HEK293 (cell line): ENCODE measurements at regions not wholly inside any gene's neighbourhood (a gene's known extent, or its start where the extent isn't known, plus 50 kb on each side); places are given as distances from the start of the nearest gene placed in this dataset.

Experiments used
- CTCF ChIA-PET: fragments of 350-600 bp; formaldehyde crosslinking; extraction: SDS; loops from one replicate; lab custom pipeline; 2021; ENCODE audit warnings: antibody characterized with exemption; lab: Yijun Ruan, JAX
- POLR2A ChIA-PET: fragments of 300-600 bp; formaldehyde crosslinking; extraction: SDS; loops from one replicate; lab custom pipeline; 2020; ENCODE audit warnings: antibody characterized with exemption, inconsistent platforms; lab: Yijun Ruan, JAX
- H3K27ac ChIP-seq: fragments of 200-500 bp; sonication (Bioruptor generic); 2 replicates; pipeline ENCODE4 v1.5.1; 2014; ENCODE audit warnings: low read depth, low read length, control low read depth, inconsistent platforms; ENCODE audit errors: extremely low read depth
- H3K36me3 ChIP-seq, 2 experiments: fragments of 200-500 bp in 1 of 2; sonication (Bioruptor generic) in 1 of 2; 1 replicate in 1 of 2; 2 replicates in 1 of 2; pipeline ENCODE4 v1.5.1; 2014 to 2017; ENCODE audit warnings: inconsistent platforms in 2 of 2, low read length in 2 of 2; ENCODE audit not compliant: control insufficient read depth in 2 of 2, insufficient read depth in 1 of 2
- H3K4me1 ChIP-seq: fragments of 200-500 bp; sonication (Bioruptor generic); 2 replicates; pipeline ENCODE4 v1.5.1; 2014; ENCODE audit warnings: mild to moderate bottlenecking, low read length, inconsistent platforms; ENCODE audit not compliant: control insufficient read depth, insufficient read depth
- H3K4me3 ChIP-seq: 2 replicates; pipeline ENCODE4 v1.5.1; 2011; ENCODE audit warnings: low read depth, mild to moderate bottlenecking, control low read depth, low read length, moderate library complexity
- H3K9me3 ChIP-seq: fragments of 200-500 bp; sonication (Bioruptor generic); 2 replicates; pipeline ENCODE4 v1.5.1; 2014; ENCODE audit warnings: low read depth, low read length, inconsistent platforms; ENCODE audit not compliant: control insufficient read depth, insufficient read depth
- FEZF1 ChIP-seq: fragments of 450-650 bp; formaldehyde crosslinking; IDR thresholded peaks from 2 replicates; pipeline ENCODE4 v1.5.1; 2016; ENCODE audit warnings: missing biosample characterization, missing genetic modification characterization
- KLF8 ChIP-seq: fragments of 450-650 bp; formaldehyde crosslinking; IDR thresholded peaks from 2 replicates; pipeline ENCODE4 v1.5.1; 2016; ENCODE audit warnings: missing biosample characterization, missing genetic modification characterization
- PRDM2 ChIP-seq: fragments of 450-650 bp; formaldehyde crosslinking; IDR thresholded peaks from 2 replicates; pipeline ENCODE4 v1.5.1; 2016; ENCODE audit warnings: missing biosample characterization, missing genetic modification characterization, borderline replicate concordance
- REPIN1 ChIP-seq: fragments of 450-650 bp; formaldehyde crosslinking; IDR thresholded peaks from 2 replicates; pipeline ENCODE4 v1.5.1; 2017; ENCODE audit warnings: missing biosample characterization, missing genetic modification characterization, low read depth
- YY2 ChIP-seq: fragments of 450-650 bp; formaldehyde crosslinking; IDR thresholded peaks from 2 replicates; pipeline ENCODE4 v1.5.1; 2016; ENCODE audit warnings: missing biosample characterization, missing genetic modification characterization
- ZFHX2 ChIP-seq: fragments of 450-650 bp; formaldehyde crosslinking; conservative IDR thresholded peaks from 2 replicates; pipeline ENCODE4 v1.5.1; 2016; ENCODE audit warnings: missing biosample characterization, missing genetic modification characterization
- ZNF16 ChIP-seq: fragments of 450-650 bp; formaldehyde crosslinking; IDR thresholded peaks from 2 replicates; pipeline ENCODE4 v1.5.1; 2016; ENCODE audit warnings: low read depth, missing biosample characterization, missing genetic modification characterization
- ZNF214 ChIP-seq: fragments of 450-650 bp; formaldehyde crosslinking; IDR thresholded peaks from 2 replicates; pipeline ENCODE4 v1.5.1; 2017; ENCODE audit warnings: missing biosample characterization, mild to moderate bottlenecking, missing genetic modification characterization, borderline replicate concordance
- ZNF292 ChIP-seq: fragments of 450-650 bp; formaldehyde crosslinking; IDR thresholded peaks from 2 replicates; pipeline ENCODE4 v1.5.1; 2016; ENCODE audit warnings: low read depth, missing biosample characterization, missing genetic modification characterization, borderline replicate concordance
- ZNF311 ChIP-seq: fragments of 450-650 bp; formaldehyde crosslinking; IDR thresholded peaks from 2 replicates; pipeline ENCODE4 v1.5.1; 2017; ENCODE audit warnings: missing biosample characterization, missing genetic modification characterization, borderline replicate concordance
- ZNF416 ChIP-seq: fragments of 450-650 bp; formaldehyde crosslinking; IDR thresholded peaks from 2 replicates; pipeline ENCODE4 v1.5.1; 2016; ENCODE audit warnings: missing biosample characterization, missing genetic modification characterization
- ZNF513 ChIP-seq: fragments of 450-650 bp; IDR thresholded peaks from 2 replicates; pipeline ENCODE4 v1.5.1; 2018; ENCODE audit warnings: missing biosample characterization, missing genetic modification characterization
- ZNF596 ChIP-seq: fragments of 450-650 bp; IDR thresholded peaks from 2 replicates; pipeline ENCODE4 v1.5.0; 2018; ENCODE audit warnings: missing biosample characterization, mild to moderate bottlenecking, missing genetic modification characterization, moderate library complexity
- ZNF623 ChIP-seq: fragments of 450-650 bp; formaldehyde crosslinking; IDR thresholded peaks from 2 replicates; pipeline ENCODE4 v1.5.1; 2016; ENCODE audit warnings: missing biosample characterization, missing genetic modification characterization
- ZNF660 ChIP-seq: fragments of 450-650 bp; IDR thresholded peaks from 2 replicates; pipeline ENCODE4 v1.5.1; 2018; ENCODE audit warnings: missing biosample characterization, mild to moderate bottlenecking, missing genetic modification characterization

- no peak for TF ChIP-seq KLF8 (tag by site-specific recombination)
- no peak for TF ChIP-seq ZNF292 (tag by site-specific recombination)
- no peak for TF ChIP-seq REPIN1 (tag by site-specific recombination)
- TF ChIP-seq, all 188 proteins: peak for 0
These were observed 109.0 kb downstream of the TFAP2A start (continued) for GRCh38 chr6:10305790-10306415.

DNA sequence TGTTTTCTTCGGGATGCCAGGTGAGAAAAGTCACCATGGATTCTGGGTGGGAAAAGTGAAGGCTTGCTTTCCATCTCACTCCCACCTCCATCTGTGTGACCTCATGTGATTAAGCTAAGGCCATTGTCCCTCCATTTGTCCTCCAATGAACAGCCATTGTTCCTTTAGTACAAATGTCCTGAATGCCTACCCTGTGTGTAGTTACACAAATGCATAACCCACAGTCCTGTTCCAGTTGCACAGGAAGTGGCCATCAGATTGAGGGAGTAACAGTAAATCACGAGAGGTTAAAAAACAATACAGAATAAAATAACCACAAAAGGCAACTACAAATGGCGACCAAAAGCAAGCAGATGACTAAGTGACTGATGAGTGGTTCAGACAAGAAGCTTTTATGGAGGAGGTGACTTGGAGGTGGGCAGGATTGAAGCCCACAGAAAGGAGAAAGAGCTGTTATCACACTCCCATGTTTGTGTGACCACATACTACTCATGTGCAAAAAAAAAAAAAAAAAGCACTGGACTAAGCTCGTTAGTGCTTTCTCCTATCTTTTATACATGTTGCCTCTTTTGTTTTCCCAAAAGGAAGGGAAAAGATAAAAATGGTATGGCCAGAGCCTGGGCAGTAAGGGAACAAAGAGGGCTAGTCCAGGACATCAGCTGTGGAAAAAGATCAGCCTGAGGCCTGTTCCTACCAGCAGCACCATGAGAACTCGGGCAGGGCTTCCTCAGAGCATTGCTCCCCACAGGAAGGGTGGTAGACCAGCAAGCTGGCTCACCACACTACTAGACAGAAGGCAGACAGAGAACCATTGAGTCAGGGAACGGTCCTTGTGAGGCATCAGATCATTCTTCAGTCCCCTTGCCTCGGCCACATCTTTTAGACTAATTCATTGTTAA is 111.0 kb downstream of the TFAP2A start:
- no peak overlapping the region for H3K4me3 ChIP-seq
- no peaks in the 10 kb centered on the region for H3K36me3 ChIP-seq
- ChIA-PET POLR2A (interaction anchor here (0.6 kb wide), 1 partner anchor 12 kb away, joined by 3 read pairs; no protein-coding TSS in a partner anchor), CTCF (interaction anchor here (1.1 kb wide), 1 partner anchor 27 kb away, joined by 3 read pairs; no protein-coding TSS in a partner anchor)
- H3K4me1 ChIP-seq = no peaks in the 10 kb centered on the region
- no peak overlapping the region for H3K27ac ChIP-seq
- TF ChIP-seq ZFHX2 (0 out of 2 replicates have a peak, but pooled peaks have one; percentile 20), ZNF16 (tag by site-specific recombination) (no peak), ZNF596 (tag by site-specific recombination) (no peak), YY2 (0 out of 2 replicates have a peak, but pooled peaks have one; percentile 22)
- H3K9me3 ChIP-seq = no peaks in the 10 kb centered on the region

GRCh38 chr6:10302566-10303235 is 112.2 kb downstream of the TFAP2A start:
- TF ChIP-seq ZNF416 (tag by site-specific recombination) (no peak), ZNF660 (tag by site-specific recombination) (no peak)
- Histone ChIP-seq H3K27ac (no peak overlapping the region), H3K4me1 (no peaks in the 10 kb centered on the region), H3K36me3 (no peaks in the 10 kb centered on the region), H3K4me3 (no peak overlapping the region), H3K9me3 (no peaks in the 10 kb centered on the region)
- CTCF ChIA-PET = interaction anchor here (0.6 to 1.1 kb wide), 3 partner anchors 26 to 133 kb away, joined by 3 to 8 read pairs (median 4); no protein-coding TSS in a partner anchor
- POLR2A ChIA-PET = interaction anchor here (0.6 kb wide), 1 partner anchor 13 kb away, joined by 3 read pairs; no protein-coding TSS in a partner anchor

DNA sequence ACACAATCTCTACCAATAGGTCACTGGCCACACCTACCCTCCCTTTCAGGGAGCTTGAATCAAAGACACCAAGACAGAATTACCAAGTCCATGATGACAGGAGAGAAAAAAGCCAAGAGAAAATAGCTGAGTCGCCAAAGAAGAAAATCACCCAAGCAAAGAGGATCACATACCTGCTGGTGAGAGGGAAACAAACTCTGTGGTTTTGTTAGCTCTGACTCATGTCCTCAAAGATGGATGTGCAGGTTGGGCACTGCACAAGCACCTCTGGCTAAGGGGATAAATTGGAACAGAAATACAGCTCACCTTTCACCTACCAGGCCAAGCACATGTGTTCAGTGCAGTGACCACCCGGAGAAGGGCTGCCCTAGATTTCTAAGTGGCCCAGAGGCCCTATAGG is 114.8 kb downstream of the TFAP2A start:
- Histone ChIP-seq H3K4me3 (no peak overlapping the region), H3K4me1 (no peaks in the 10 kb centered on the region), H3K36me3 (no peaks in the 10 kb centered on the region), H3K9me3 (no peaks in the 10 kb centered on the region), H3K27ac (no peak overlapping the region)
- no peak for TF ChIP-seq FEZF1
- no peak for TF ChIP-seq PRDM2 (tag by site-specific recombination)
- no peak for TF ChIP-seq ZNF513 (tag by site-specific recombination)
- no peak for TF ChIP-seq ZNF311 (tag by site-specific recombination)
- no peak for TF ChIP-seq YY2
- TF ChIP-seq ZNF214 (tag by site-specific recombination) = no peak
- TF ChIP-seq ZNF623 (tag by site-specific recombination) = no peak
- ChIA-PET CTCF (interaction anchor here (1.6 kb wide), 1 partner anchor 10 kb away, joined by 4 read pairs; no protein-coding TSS in a partner anchor), POLR2A (interaction anchor here (1.4 kb wide), 1 partner anchor 16 kb away, joined by 4 read pairs; no protein-coding TSS in a partner anchor)
